Right forelimb (tissue), 1 donor: ENCODE measurements at regions not wholly inside any gene's neighbourhood (a gene's known extent, or its start where the extent isn't known, plus 50 kb on each side); places are given as distances from the start of the nearest gene placed in this dataset.

Experiments
- DNase-seq: peaks from one replicate; pipeline ENCODE4 v3.0.0-alpha.2; 2018

GRCh38 chr2:19807866-19808265, 93.9 kb downstream of the TTC32 start:
- no peak for DNase-seq

- no peak for DNase-seq
Observed at GRCh38 chr2:19807346-19807745, 94.4 kb downstream of the TTC32 start.

DNA sequence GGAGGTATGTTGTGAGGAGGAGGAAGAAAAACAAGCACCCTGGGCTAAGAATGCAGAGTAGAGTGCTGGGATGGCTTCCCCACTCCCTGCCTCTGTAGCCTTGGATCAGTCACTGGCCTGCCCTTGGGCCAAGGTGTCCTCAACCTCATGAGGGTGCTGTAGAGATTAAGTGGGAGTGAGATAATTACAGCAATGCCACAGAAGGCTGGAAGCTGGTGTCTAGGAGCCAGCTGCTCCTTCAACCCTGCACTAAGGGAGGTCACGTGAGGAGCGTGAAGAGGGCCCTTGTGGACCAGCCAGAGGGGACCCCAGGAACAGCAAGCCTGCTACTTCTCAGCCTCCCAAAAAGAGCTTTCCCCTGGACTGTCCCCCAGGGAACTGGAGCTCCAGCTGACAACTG, 95.2 kb downstream of the TTC32 start:
- DNase-seq = no peak

- no peak for DNase-seq
Observed at GRCh38 chr2:19806131-19806530, 95.7 kb downstream of the TTC32 start.

DNA sequence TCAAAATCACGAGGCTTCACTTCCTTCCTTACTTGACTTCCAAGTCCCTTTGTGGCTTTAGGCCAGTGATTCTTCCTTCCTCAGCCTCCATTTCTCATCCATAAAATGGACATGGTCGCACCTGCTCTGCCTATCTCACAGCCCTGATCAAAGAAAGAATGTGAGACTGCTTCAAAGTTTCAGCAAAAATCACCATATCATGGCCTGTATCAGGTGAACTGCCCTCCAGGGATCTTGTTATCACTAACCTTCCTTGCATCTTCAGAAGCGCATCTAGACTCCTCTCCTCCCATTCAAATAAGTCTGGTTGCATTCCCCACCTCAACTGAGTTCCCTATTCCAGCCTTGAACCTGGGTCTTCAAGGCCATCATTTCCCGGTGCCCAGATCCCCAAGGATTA, 96.5 kb downstream of the TTC32 start:
- DNase-seq = no peak

DNA sequence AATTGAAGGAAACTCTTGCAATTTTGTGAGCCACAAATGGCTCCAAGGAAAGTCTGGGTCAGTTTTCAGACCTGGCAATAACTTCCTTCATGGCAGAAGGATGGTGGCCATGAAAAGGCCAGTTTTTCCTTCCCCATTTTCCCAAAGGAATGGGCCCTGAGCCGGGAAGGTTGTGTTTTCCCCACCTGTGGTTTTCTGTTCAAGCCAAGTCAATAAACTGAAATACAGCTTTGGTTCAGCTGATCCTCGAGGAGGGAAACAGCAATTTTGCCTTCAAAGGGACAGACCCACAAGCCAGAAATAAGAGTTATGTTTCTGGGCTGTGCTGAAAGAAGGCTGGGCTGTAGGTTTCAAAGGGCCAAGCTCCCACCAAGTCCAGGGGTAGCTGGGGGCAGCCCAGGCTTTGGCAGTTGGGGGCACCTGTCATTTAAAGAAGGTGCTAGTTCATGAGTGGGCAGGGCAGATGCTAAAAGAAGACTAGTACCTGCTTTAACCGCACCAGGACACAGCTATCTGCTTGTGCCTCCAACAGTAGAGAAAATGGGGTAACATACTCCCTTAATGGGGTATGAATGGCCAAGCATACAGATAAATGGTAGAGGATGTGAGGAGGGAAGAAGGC, 97.0 kb downstream of the TTC32 start:
- no peak for DNase-seq

DNA sequence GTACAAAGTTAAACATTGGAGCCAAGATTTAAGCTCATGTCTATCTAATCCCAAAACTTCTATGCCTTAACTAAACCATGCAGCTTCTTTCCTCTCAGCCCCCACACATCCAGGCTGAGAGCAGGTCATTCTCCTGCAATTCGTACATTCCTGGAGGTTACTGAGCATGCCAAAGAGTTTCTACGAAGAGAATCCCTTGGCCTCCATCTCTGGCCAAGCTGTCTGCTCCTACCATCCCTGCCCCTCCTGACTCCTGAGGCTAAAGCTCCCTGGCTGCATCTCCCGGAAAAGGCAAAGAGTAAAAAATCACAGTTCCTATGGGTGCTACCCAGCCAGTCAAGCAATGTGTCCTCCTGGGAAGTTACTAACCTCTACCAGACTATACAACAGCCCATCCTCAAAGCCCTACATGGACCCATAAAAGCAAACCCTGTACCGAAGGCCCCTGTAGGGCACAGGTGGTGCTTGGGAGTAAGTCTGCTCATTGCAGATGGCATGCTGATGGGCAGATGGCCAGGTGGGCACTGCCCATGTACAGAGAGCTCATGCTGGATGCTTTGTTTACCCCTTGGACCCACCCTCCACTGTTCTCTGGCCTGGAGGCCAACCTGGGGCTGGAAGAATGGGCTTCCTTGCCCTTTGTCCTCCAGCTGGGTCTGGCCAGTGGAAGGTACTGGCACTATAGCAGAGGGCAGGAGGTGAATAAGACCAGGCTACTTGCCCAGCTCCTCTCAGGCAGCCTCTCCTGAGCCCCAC, 99.5 kb downstream of the TTC32 start:
- peak; percentile 23 for DNase-seq

GRCh38 chr2:19801367-19802080, 100.3 kb downstream of the TTC32 start:
- DNase-seq = peak; percentile 82

GRCh38 chr2:19800796-19801195, 101.0 kb downstream of the TTC32 start:
- no peak for DNase-seq

DNA sequence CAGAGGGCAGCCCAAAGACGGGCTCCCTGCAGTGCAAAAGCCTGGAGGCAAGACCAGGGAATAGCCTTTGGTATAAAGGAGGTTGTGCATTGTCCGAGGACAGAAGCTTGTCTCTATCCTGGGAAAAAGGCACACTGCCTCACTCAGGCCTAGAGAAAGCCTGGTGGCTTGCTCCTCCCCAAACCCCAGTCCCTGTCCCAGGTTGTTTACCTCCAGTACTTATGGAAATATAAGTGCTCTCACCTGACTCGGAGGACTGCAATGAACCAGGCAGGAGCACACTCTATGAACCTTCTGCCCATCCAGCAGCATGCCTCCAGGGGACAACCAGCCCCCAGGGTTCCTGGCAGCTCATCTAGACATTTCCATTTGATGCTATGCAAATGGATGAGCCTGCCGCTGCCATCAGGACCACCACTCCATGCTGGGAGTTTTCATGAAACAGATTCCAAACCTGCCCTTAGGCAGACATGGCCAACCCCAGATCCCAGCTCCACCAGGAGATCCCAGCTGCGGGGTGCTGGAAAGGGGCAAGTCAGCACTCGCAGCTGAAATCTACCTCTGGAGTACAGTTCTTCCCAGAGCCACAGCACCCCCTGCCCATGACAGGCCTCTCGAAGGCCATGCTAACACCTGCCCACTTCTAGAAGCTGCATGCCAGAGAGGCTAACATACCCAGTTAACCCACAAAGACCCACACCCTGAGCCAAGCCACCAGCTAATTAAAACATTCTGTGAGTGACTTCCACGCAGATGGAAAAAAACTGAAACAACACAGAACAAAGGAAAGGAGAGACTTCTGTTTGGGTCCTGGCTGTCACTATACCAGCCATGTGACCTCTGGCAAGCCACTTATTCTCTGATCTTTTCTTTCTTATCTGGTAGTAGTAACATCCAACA, 101.7 kb downstream of the TTC32 start:
- no peak for DNase-seq

DNA sequence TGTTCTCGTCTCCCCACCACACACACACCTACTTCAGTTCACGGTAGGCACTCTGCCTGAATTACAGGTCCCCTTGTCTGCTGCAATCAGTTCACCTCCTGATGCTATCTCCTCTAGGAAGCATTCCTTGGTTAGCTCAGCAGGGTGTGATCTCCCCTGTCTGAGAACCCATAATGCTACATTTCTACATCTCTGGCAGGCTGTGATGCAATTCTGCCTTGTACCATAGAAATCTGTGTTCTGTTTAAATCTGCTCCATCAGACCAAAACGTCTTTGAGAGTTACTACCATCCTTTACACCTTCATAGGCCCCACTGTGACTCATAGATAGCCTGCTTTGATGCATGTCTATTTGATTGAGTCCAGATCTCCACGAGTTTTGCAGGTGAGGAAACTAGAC, 103.9 kb downstream of the TTC32 start:
- DNase-seq = no peak

- no peak for DNase-seq
Observed at GRCh38 chr2:19797243-19797810, 104.5 kb downstream of the TTC32 start.

- no peak for DNase-seq
Observed at GRCh38 chr2:19796035-19796695, 105.6 kb downstream of the TTC32 start.

DNA sequence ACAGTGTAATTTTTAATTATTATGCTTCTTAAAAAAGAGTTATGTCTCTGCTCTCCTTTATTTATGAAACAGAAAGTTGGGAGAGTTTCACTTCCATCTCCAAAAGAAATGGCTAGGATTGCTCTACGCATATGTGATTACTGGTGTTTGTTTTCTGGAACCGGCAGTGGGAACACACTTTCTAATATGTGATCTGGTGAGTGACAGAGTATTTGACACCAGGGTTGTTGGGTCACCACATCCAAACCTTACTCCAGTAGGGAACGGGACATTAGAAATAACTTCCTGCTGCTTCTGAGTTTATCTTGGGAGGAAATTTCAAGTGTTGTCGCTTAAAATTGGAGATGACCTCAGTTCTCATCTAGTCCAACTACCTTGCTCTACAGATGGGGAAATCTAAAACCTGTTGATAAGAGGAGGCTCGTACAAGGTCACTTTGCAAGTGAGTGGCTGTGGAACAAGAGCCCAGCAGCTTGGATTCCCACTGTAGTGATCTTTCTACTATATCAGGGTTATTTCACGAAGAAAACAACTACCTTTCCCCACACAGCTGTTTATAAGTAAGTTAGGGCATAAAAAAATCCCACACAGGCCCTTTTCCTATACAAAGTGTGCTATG, 108.5 kb downstream of the TTC32 start:
- DNase-seq = no peak

- no peak for DNase-seq
Observed at GRCh38 chr2:19790291-19790690, 111.5 kb downstream of the TTC32 start.

- no peak for DNase-seq
Observed at GRCh38 chr2:19787134-19787533, 114.6 kb downstream of the TTC32 start.

DNA sequence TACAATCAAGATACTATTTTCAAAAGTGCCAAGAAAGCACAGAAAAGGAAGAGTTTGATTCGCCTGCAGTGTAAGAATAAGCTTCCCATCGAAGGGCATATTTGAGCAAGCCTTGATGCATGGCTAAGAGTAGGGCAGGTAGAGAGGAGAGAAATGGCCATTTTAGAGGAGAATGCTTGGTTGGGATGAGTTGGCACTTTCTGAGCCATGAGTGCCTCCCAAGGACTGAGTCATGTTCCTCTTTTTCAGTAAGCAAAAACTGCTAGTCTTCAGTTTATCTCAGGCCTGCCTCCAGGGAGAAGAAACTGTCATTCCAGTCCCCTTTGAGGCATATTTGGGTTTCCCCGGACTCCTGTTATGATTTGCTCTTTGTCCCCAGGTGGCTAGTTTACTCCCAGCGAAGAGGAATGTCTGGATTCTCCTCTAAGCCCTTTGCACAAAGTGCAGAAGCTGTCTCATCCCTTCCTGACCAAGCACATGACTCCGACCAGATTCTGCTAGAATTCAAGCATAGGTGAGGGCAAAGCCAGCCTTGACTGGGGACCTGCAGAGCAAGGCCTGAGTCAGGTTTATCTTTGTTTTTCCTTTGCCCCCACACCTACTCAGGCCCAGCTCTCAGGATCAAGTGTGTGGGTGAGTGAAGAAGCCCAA, 115.2 kb downstream of the TTC32 start:
- no peak for DNase-seq

DNA sequence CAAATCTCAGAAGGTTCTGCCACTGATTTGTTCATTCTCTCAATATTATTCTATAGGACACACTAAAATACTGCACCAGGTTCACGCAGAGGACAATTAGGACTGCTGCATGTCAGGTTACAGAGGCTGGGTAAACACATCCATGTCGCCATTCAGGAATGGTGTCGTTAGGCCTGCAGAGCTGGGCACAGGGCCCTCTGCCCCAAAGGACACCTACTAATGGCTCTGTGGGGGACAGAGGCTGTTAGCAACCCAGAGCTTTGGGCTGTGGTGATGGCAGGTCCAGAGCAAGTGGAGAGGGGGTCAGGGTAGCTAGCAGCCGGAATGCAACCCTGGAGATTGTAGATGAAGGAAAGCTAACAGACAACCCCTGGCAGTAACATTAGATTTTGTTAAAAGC, 115.9 kb downstream of the TTC32 start:
- no peak for DNase-seq

- DNase-seq = no peak
Observed at GRCh38 chr2:19785447-19785846, 116.3 kb downstream of the TTC32 start.

GRCh38 chr2:19784456-19784855, 117.3 kb downstream of the TTC32 start:
- no peak for DNase-seq

GRCh38 chr2:19783935-19784334, 117.8 kb downstream of the TTC32 start:
- DNase-seq = no peak
